GM13976 (cell line): ENCODE measurements at regions not wholly inside any gene's neighbourhood (a gene's known extent, or its start where the extent isn't known, plus 50 kb on each side); places are given as distances from the start of the nearest gene placed in this dataset.

Experiments used
- DNase-seq: peaks from one replicate; pipeline ENCODE4 v3.0.0; 2012; ENCODE audit warnings: low spot score
- CTCF ChIP-seq: IDR thresholded peaks from 2 replicates; pipeline ENCODE4 v1.5.1; 2012; ENCODE audit warnings: borderline replicate concordance, mild to moderate bottlenecking; ENCODE audit not compliant: insufficient read depth; ENCODE audit errors: extremely low read depth, missing control alignments, control extremely low read depth
- in situ Hi-C: fragments of 300-500 bp; cut with MboI; formaldehyde crosslinking; loops from one replicate; pipeline ENCODE4 v1.12.0; 2022; ENCODE audit warnings: low sequenced_read_pairs, mixed read lengths, inconsistent platforms; ENCODE audit not compliant: unreplicated experiment

GRCh38 chr3:103459815-103460214 lies 1025.0 kb downstream of the ZPLD1 start:
- no peak for TF ChIP-seq CTCF
- no peak for DNase-seq

DNA sequence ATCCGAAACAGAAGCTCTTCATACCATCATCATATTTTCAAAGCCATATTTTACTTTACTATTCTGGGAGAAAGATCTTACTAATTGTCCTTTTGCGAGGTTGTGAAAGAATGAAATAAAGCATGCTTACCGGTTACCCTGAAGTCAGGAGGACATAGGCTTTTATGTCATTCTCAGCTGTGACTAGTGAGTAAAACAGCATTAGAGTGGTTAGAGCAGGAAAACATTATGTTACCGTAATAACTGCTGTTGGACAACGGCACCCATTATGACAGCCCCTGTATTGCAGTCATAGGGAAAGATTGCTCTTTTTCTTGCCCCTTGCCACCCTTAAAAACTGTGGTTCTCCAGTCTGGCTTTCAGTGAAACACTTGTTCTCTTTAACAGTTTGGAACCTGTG lies 1035.7 kb downstream of the ZPLD1 start:
- TF ChIP-seq CTCF: no peak
- no peak for DNase-seq
- in situ Hi-C loops: no loop called here

More at GRCh38 chr3:103459815-103460214, 1025.0 kb downstream of the ZPLD1 start:
- in situ Hi-C loops: no loop called here

GRCh38 chr3:103494011-103494410 lies 1059.2 kb downstream of the ZPLD1 start:
- no peak for DNase-seq
- no peak for TF ChIP-seq CTCF
- in situ Hi-C loops: no loop called here

GRCh38 chr3:103494512-103494911 lies 1059.7 kb downstream of the ZPLD1 start:
- DNase-seq: no peak
- in situ Hi-C loops: no loop called here
- TF ChIP-seq CTCF: no peak

- in situ Hi-C loops: no loop called here
- TF ChIP-seq CTCF: no peak
- DNase-seq: no peak
Measured at GRCh38 chr3:103495186-103495585, 1060.4 kb downstream of the ZPLD1 start.

DNA sequence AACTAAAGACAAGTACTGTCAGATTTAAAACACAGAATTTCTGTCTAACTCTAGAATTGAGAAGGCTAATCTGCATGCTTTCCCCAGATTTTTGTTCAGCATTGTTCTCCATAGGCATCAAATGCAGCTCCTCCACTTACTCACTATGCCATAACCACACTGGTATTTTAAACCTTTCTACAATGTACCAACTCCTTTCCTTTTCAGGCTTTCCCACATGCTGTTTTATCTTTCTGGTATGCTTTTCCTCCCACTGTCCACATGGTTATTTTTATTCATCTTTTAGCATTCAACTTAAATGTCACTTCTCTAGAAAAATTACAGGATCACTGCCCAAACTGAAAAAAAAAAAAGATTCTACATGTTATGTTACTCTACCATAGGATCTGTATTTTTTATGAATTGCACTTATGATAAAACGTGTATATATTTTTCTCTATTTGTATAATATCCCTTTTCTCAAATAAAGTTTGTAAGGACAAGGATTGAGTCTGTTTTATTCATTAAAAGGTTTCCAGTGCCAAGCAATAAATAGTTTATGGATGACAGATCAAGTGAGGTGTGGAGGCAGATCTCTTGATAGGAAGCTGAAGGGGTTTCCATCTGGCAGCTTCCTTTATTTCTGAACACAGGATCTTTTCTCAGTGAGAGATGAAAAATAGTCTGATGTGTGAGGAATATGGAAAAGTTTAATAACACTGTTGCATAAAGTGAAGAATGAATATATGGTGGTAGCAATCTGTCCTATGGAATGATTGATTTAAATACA lies 1064.5 kb downstream of the ZPLD1 start:
- in situ Hi-C loops: no loop called here
- DNase-seq: no peak
- no peak for TF ChIP-seq CTCF
